H1 (cell line): ENCODE measurements at regions not wholly inside any gene's neighbourhood (a gene's known extent, or its start where the extent isn't known, plus 50 kb on each side); places are given as distances from the start of the nearest gene placed in this dataset.
"Not testable (repeated sequence)": the region's sequence is repeated elsewhere in the genome, so short reads cannot be mapped to it uniquely, and the experiment has no call there.

Experiments
- CTCF ChIA-PET: fragments of 300-600 bp; sonication (Branson Sonifier 250); formaldehyde crosslinking; loops from one replicate; lab custom pipeline; 2021; ENCODE audit not compliant: partially characterized antibody; lab: Charles Lee
- POLR2A ChIA-PET: fragments of 300-600 bp; sonication (Branson Sonifier 250); formaldehyde crosslinking; loops from one replicate; lab custom pipeline; 2021; ENCODE audit warnings: inconsistent platforms; ENCODE audit not compliant: partially characterized antibody; lab: Charles Lee
- DNase-seq, 2 experiments: peaks; one replicate each; pipeline versions ENCODE4 v3.0.0 to v3.0.0-alpha.2; 2010 to 2022; ENCODE audit warnings: low spot score in 2 of 2, low read depth in 1 of 2, mixed read lengths in 1 of 2
- FAIRE-seq: peaks from 2 replicates; lab custom pipeline; 2011; peaks lifted over from hg19 to GRCh38; lab: Jason Lieb, UNC
- H2AFZ ChIP-seq: 2 replicates; pipeline ENCODE4 v1.8.1; 2012; ENCODE audit warnings: low read length, inconsistent platforms
- H2AK5ac ChIP-seq: 2 replicates; pipeline ENCODE4 v1.6.1; 2013; ENCODE audit warnings: low read depth, low read length
- H2BK120ac ChIP-seq: replicated peaks from 2 replicates; pipeline ENCODE3; 2013; ENCODE audit warnings: low read depth, low read length, inconsistent platforms
- H2BK12ac ChIP-seq: 2 replicates; pipeline ENCODE4 v1.6.1; 2013; ENCODE audit warnings: low read depth, low read length
- H2BK15ac ChIP-seq: 2 replicates; pipeline ENCODE4 v1.6.1; 2013; ENCODE audit warnings: low read length
- H2BK20ac ChIP-seq: 2 replicates; pipeline ENCODE4 v1.6.1; 2013; ENCODE audit warnings: low read length
- H2BK5ac ChIP-seq: 2 replicates; pipeline ENCODE4 v1.6.1; 2013; ENCODE audit warnings: low read depth, low read length
- H3K14ac ChIP-seq: 2 replicates; pipeline ENCODE4 v1.6.1; 2013; ENCODE audit warnings: inconsistent platforms; ENCODE audit not compliant: insufficient read length
- H3K18ac ChIP-seq: 2 replicates; pipeline ENCODE4 v1.6.1; 2013; ENCODE audit warnings: low read length; ENCODE audit errors: extremely low read depth
- H3K23ac ChIP-seq: 2 replicates; pipeline ENCODE4 v1.6.1; 2013; ENCODE audit warnings: inconsistent platforms; ENCODE audit not compliant: insufficient read length
- H3K23me2 ChIP-seq: 2 replicates; pipeline ENCODE4 v1.6.1; 2013; ENCODE audit warnings: low read depth, low read length
- H3K27ac ChIP-seq: 2 replicates; pipeline ENCODE4 v1.6.1; 2011; ENCODE audit warnings: low read depth, low read length, inconsistent platforms
- H3K27me3 ChIP-seq, 4 experiments: replicated peaks in 1 of 4; 1 replicate in 1 of 4; 2 replicates in 3 of 4; pipeline versions ENCODE4 v1.6.1 to v1.8.1; 2011 to 2013; ENCODE audit warnings: low read length in 3 of 4, mild to moderate bottlenecking in 3 of 4, inconsistent platforms in 2 of 4, mixed read lengths in 2 of 4, moderate library complexity in 1 of 4; ENCODE audit not compliant: control insufficient read depth in 3 of 4, insufficient read depth in 3 of 4; ENCODE audit errors: extremely low read depth in 1 of 4
- H3K36me3 ChIP-seq, 4 experiments: 2 replicates each; pipeline versions ENCODE4 v1.6.1 to v1.8.1; 2011 to 2013; ENCODE audit warnings: mild to moderate bottlenecking in 4 of 4, low read length in 3 of 4, moderate library complexity in 2 of 4, control low read depth in 1 of 4, inconsistent platforms in 1 of 4; ENCODE audit not compliant: insufficient read depth in 4 of 4, control insufficient read depth in 2 of 4
- H3K4ac ChIP-seq: replicated peaks from 2 replicates; pipeline ENCODE3; 2013; ENCODE audit warnings: low read length, low read depth, mixed read lengths, inconsistent platforms; ENCODE audit not compliant: insufficient read length
- H3K4me1 ChIP-seq, 4 experiments: replicated peaks in 1 of 4; 1 replicate in 1 of 4; 2 replicates in 3 of 4; pipeline versions ENCODE4 v1.6.1 to v1.8.1; 2011 to 2013; ENCODE audit warnings: low read length in 3 of 4, inconsistent platforms in 2 of 4, mixed read lengths in 1 of 4; ENCODE audit not compliant: insufficient read depth in 4 of 4, control insufficient read depth in 3 of 4
- H3K4me2 ChIP-seq, 2 experiments: 2 replicates each; pipeline versions ENCODE4 v1.6.1 to v1.8.1; 2011 to 2013; ENCODE audit warnings: low read depth in 2 of 2, low read length in 2 of 2, control low read depth in 1 of 2, inconsistent platforms in 1 of 2, mild to moderate bottlenecking in 1 of 2; ENCODE audit not compliant: insufficient read depth in 1 of 2
- H3K4me3 ChIP-seq, 4 experiments: fragments of 200-600, 300-600 bp in 1 of 4; sonication (generic), shearing (Covaris generic), sonication (Bioruptor Twin) in 1 of 4; 2 replicates each; pipeline versions ENCODE4 v1.5.1 to v1.8.1; 2011 to 2016; ENCODE audit warnings: low read length in 4 of 4, low read depth in 3 of 4, control low read depth in 2 of 4, inconsistent platforms in 2 of 4, mild to moderate bottlenecking in 2 of 4, mixed read lengths in 1 of 4, moderate library complexity in 1 of 4; ENCODE audit not compliant: insufficient read depth in 2 of 4; ENCODE audit errors: extremely low read depth in 1 of 4
- H3K56ac ChIP-seq: replicated peaks from 2 replicates; pipeline ENCODE3; 2013; ENCODE audit warnings: low read depth, mild to moderate bottlenecking, mixed read lengths, low read length, inconsistent platforms; ENCODE audit not compliant: insufficient read length
- H3K79me1 ChIP-seq: 2 replicates; pipeline ENCODE4 v1.6.1; 2013; ENCODE audit warnings: low read depth, low read length, control low read depth
- H3K79me2 ChIP-seq, 2 experiments: 2 replicates each; pipeline versions ENCODE4 v1.6.1 to v1.8.1; 2012 to 2013; ENCODE audit warnings: low read length in 2 of 2, mild to moderate bottlenecking in 2 of 2, inconsistent platforms in 1 of 2; ENCODE audit not compliant: insufficient read depth in 2 of 2, control insufficient read depth in 1 of 2
- H3K9ac ChIP-seq, 4 experiments: replicated peaks in 1 of 4; 1 replicate in 1 of 4; 2 replicates in 3 of 4; pipeline versions ENCODE4 v1.6.1 to v1.8.1; 2011 to 2013; ENCODE audit warnings: low read depth in 3 of 4, low read length in 3 of 4, control low read depth in 2 of 4, mild to moderate bottlenecking in 2 of 4, moderate library complexity in 2 of 4, inconsistent platforms in 1 of 4; ENCODE audit errors: extremely low read depth in 1 of 4
- H3K9me3 ChIP-seq, 2 experiments: 2 replicates each; pipeline versions ENCODE4 v1.6.1 to v1.8.1; 2012 to 2013; ENCODE audit warnings: mild to moderate bottlenecking in 2 of 2, moderate library complexity in 2 of 2, control low read depth in 1 of 2, inconsistent platforms in 1 of 2, low read depth in 1 of 2, low read length in 1 of 2, mixed read lengths in 1 of 2; ENCODE audit not compliant: insufficient read depth in 2 of 2
- H4K20me1 ChIP-seq, 2 experiments: replicated peaks in 1 of 2; 2 replicates each; pipeline versions ENCODE3 to v1.8.1; 2011 to 2013; ENCODE audit warnings: inconsistent platforms in 2 of 2, low read length in 2 of 2, mild to moderate bottlenecking in 1 of 2; ENCODE audit not compliant: insufficient read depth in 2 of 2, control insufficient read depth in 1 of 2
- H4K5ac ChIP-seq: 2 replicates; pipeline ENCODE4 v1.6.1; 2013; ENCODE audit warnings: low read length, low read depth, mixed read lengths, inconsistent platforms; ENCODE audit not compliant: insufficient read length
- H4K8ac ChIP-seq: 2 replicates; pipeline ENCODE4 v1.8.0; 2013; ENCODE audit warnings: mild to moderate bottlenecking, moderate library complexity, low read length, inconsistent platforms; ENCODE audit not compliant: insufficient read depth; ENCODE audit errors: extremely low read depth
- H4K91ac ChIP-seq: replicated peaks from 2 replicates; pipeline ENCODE3; 2013; ENCODE audit warnings: low read length, mixed read lengths, inconsistent platforms; ENCODE audit not compliant: insufficient read length
- KDM4A ChIP-seq: IDR thresholded peaks from one replicate; pipeline ENCODE4 v1.7.1; 2012; ENCODE audit warnings: low read depth, mild to moderate bottlenecking, moderate library complexity, low read length, inconsistent platforms; ENCODE audit not compliant: severe bottlenecking
- NRF1 ChIP-seq: IDR thresholded peaks from 2 replicates; pipeline ENCODE4 v1.6.1; 2011; ENCODE audit warnings: mild to moderate bottlenecking, low read depth, low read length, improper control_type of control experiment
- POLR2A ChIP-seq, 2 experiments: IDR thresholded peaks; 1 replicate in 1 of 2; 2 replicates in 1 of 2; pipeline ENCODE4 v1.6.1; 2011; ENCODE audit warnings: low read depth in 2 of 2, low read length in 2 of 2, mild to moderate bottlenecking in 2 of 2; ENCODE audit errors: control extremely low read depth in 1 of 2
- POLR2AphosphoS5 ChIP-seq: IDR thresholded peaks from 2 replicates; pipeline ENCODE4 v1.6.1; 2011; ENCODE audit warnings: low read depth, low read length
- TAF1 ChIP-seq: IDR thresholded peaks from 2 replicates; pipeline ENCODE4 v1.6.1; 2011; ENCODE audit warnings: mild to moderate bottlenecking, low read depth, low read length
- TBP ChIP-seq: IDR thresholded peaks from 2 replicates; pipeline ENCODE4 v1.6.1; 2011; ENCODE audit warnings: low read depth, low read length, improper control_type of control experiment
- WGBS, 2 experiments: shearing (Covaris generic) in 1 of 2; methylation state at CpG; one replicate each; pipeline versions ENCODE4 v1.1.6 to v1.1.7; 2013 to 2015; ENCODE audit warnings: low lambda C conversion rate in 2 of 2, mixed read lengths in 2 of 2, inconsistent platforms in 1 of 2, low coverage in 1 of 2, missing lambda C conversion rate in 1 of 2; ENCODE audit not compliant: insufficient replicate concordance in 2 of 2, insufficient coverage in 1 of 2, insufficient read length in 1 of 2; ENCODE audit errors: extremely low coverage in 1 of 2, missing lambda C conversion rate in 1 of 2; 5-methylcytosine and 5-hydroxymethylcytosine counted together
- TF ChIP-seq, protein P1 (sequence below): IDR thresholded peaks from 2 replicates; pipeline ENCODE4 v1.6.1; 2012; ENCODE audit warnings: inconsistent platforms

DNA sequence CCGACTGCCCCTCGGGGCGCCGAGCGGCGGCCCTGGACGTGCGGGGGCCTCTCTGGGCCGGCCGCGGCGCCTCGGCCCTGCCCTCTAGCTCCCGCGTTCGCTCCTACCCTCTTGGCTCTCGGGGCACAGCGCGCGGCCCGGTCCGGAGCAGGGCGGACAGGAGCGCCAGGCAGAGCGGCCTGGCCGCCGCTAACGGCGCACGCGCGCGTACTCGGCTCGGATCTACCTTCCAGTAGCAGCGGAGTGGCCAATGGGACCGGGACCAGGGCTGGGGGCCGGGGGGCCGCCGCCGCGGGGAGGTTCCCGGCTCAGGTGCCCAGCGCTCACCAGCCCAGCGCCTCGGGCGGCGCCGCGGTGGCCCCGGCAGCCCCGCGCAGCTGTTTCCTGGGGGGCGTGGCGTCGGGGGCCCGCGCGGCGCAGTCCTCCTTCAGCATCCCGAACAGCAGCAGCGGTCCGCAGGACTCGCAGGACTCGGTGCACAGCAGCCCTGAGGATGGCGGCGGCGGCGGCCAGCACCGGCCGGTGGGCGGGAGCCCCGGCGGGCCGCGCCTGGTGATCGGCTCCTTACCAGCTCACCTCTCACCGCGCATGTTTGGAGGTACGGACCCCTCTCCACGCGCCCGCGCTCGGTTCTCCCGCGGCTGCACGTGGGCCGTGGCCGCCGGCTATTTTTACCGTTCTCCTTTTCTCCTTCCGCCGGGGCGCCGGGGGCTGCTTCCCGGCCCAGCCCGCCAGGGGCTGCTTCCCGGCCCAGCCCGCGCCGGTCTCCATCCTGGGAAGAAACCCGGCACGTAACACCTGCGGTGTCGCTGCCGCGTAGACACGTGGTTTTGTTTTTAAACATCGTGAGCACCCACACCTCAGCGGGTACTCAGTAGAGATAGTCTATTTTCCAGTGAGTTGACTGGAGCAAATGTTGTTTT lies 162.9 kb downstream of the KBTBD2 start:
- H4K20me1 ChIP-seq, H3K4ac ChIP-seq, H2BK120ac ChIP-seq, H3K56ac ChIP-seq, H2BK15ac ChIP-seq, H3K79me2 ChIP-seq, H2BK20ac ChIP-seq, H3K14ac ChIP-seq, H2AFZ ChIP-seq, H2BK5ac ChIP-seq, H3K9me3 ChIP-seq, H2AK5ac ChIP-seq, H3K27me3 ChIP-seq, H2BK12ac ChIP-seq, H4K5ac ChIP-seq, H3K36me3 ChIP-seq, H3K18ac ChIP-seq, H4K91ac ChIP-seq, H3K23ac ChIP-seq, H3K79me1 ChIP-seq, CTCF ChIA-PET, H3K4me1 ChIP-seq, H3K23me2 ChIP-seq: not testable (repeated sequence)
- Histone ChIP-seq H3K27ac (peak overlapping the region; percentile 70; the same call in 1 of the 2 replicates), H3K9ac (peak overlapping the region; percentile 62 to 94 (median 72); a peak in 6 of 7 replicates), H4K8ac (peak overlapping the region; percentile 95; the same call in 1 of the 2 replicates), H3K4me3 (peak overlapping the region; percentile 53 to 76 (median 68)), H3K4me2 (peak overlapping the region; percentile 44 to 59)
- WGBS, 2 experiments = 0% methylated on average over 15 of the region's 111 CpGs; no CpG with 5 or more reads in 1 of the 2 experiments
- peak; percentile 62 for FAIRE-seq
- TF ChIP-seq POLR2AphosphoS5 = peak; percentile 50
- peak; percentile 63; the same call in 1 of the 2 replicates for TF ChIP-seq TBP
- TF ChIP-seq, protein P1, sequence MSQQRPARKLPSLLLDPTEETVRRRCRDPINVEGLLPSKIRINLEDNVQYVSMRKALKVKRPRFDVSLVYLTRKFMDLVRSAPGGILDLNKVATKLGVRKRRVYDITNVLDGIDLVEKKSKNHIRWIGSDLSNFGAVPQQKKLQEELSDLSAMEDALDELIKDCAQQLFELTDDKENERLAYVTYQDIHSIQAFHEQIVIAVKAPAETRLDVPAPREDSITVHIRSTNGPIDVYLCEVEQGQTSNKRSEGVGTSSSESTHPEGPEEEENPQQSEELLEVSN = 0 out of 2 replicates have a peak, but pooled peaks have one; percentile 8
- peak in 1 of 2 experiments; percentile 37; a peak in 1 of 3 replicates for TF ChIP-seq POLR2A (IDR thresholded peaks at IDR 0.05; ENCODE audit: control extremely low read depth in 1 of 2, low read depth in 2 of 2, low read length in 2 of 2)
- 0 out of 2 replicates have a peak, but pooled peaks have one; percentile 20 for TF ChIP-seq NRF1
- peak; percentile 75 for TF ChIP-seq KDM4A
- TF ChIP-seq TAF1 = peak; percentile 41; the same call in 1 of the 2 replicates
- POLR2A ChIA-PET = interaction anchor here (0.6 to 0.9 kb wide), 2 partner anchors 8 to 1683 kb away, joined by 4 read pairs; no protein-coding TSS in a partner anchor
- DNase-seq = peak; percentile 15 to 84
